ENCODE measurements at regions not wholly inside any gene's neighbourhood (a gene's known extent, or its start where the extent isn't known, plus 50 kb on each side); places are given as distances from the start of the nearest gene placed in this dataset.

DNA sequence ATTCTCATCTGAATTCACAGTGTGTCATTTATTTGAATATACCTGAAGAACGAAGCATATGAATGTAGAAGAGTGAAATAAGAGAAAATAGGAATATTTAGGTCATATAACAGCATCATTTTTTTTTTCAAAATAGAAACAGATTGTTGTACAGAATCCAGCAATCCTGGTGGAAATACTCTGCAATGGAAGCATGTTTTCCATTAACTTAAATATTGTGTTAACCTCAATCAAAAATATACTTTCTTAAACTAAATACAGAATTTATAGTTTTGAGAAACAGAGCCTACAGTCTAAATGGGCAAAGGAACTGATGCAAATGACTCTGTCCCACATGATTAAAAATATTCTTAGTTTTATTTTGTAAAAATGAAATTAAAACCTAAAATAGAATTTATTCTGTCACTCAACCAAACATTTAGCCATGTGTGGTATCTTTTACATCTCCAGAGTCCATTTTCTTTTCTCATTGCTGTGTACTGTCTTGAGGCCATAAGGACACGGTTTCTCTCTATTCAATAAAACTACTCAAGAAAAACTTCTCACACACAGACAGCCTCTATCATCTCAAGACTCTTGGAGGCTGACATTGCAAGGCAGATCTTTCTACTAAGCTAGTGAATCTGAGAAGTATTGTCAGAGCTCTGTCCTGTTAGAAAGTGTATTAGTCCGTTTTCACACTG, 322.6 kb downstream of the LTN1 start:
- H3K9me3 ChIP-seq (ENCODE audit: control insufficient read depth in 1 of 2, low read length in 2 of 2) = no peaks in the 10 kb centered on the region
- no peak overlapping the region for H3K4me3 ChIP-seq (ENCODE audit: low read depth in 1 of 2, low read length in 2 of 2)
- no peak overlapping the region for H3K27ac ChIP-seq (ENCODE audit: low read length)
- no peaks in the 10 kb centered on the region for H3K4me1 ChIP-seq (ENCODE audit: control insufficient read depth in 1 of 2, insufficient read depth in 2 of 2, low read length in 2 of 2)
- H3K27me3 ChIP-seq (ENCODE audit: low read depth, low read length) = no peaks in the 10 kb centered on the region
- no peaks in the 10 kb centered on the region for H3K36me3 ChIP-seq (ENCODE audit: control insufficient read depth in 1 of 2, insufficient read depth in 2 of 2, low read length in 2 of 2)

DNA sequence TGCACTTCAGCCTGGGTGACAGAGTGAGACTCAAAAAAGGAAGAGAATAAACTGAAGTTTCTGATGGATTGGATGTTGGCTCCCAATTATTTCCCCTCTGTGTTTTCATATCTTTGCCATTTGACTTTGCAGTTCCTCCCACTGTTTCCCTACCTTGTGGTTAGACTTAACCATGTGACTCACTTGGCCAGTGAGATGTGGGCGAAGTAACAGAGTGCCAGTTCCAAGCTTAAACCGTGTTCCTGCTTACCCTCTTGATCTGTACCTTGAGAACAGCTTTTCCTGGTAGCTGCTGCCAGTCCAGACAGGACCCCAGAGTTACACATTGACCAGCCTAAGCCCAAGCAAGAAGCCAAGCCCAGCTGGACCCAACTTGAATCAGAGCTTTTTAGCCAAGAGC, 323.4 kb downstream of the LTN1 start:
- Histone ChIP-seq H3K9me3 (ENCODE audit: control insufficient read depth in 1 of 2, low read length in 2 of 2) (no peaks in the 10 kb centered on the region), H3K27ac (ENCODE audit: low read length) (no peak overlapping the region), H3K27me3 (ENCODE audit: low read depth, low read length) (no peaks in the 10 kb centered on the region), H3K4me1 (ENCODE audit: control insufficient read depth in 1 of 2, insufficient read depth in 2 of 2, low read length in 2 of 2) (no peaks in the 10 kb centered on the region), H3K4me3 (ENCODE audit: low read depth in 1 of 2, low read length in 2 of 2) (no peak overlapping the region), H3K36me3 (ENCODE audit: control insufficient read depth in 1 of 2, insufficient read depth in 2 of 2, low read length in 2 of 2) (no peaks in the 10 kb centered on the region)

DNA sequence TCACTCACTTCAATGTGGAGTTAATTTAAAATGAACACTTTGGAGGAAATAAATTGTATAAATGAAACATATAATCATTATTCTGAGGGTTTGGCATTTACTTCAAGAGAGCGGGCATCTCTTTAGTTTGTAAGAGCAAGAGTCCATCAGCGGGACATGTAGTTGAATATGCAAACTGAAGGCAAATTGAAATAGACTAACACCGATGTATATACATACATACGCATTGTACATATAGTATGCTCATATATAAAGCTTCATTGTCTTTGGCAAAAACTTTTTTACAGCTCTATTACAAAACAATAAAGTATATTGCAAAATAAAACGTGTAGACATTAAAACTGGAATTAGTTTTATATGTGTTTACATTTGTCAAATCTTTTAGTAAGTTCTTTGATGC, 328.9 kb downstream of the LTN1 start:
- Histone ChIP-seq H3K4me3 (ENCODE audit: low read depth in 1 of 2, low read length in 2 of 2) (no peak overlapping the region), H3K27ac (ENCODE audit: low read length) (no peak overlapping the region), H3K27me3 (ENCODE audit: low read depth, low read length) (no peaks in the 10 kb centered on the region), H3K9me3 (ENCODE audit: control insufficient read depth in 1 of 2, low read length in 2 of 2) (no peaks in the 10 kb centered on the region), H3K36me3 (ENCODE audit: control insufficient read depth in 1 of 2, insufficient read depth in 2 of 2, low read length in 2 of 2) (no peaks in the 10 kb centered on the region), H3K4me1 (ENCODE audit: control insufficient read depth in 1 of 2, insufficient read depth in 2 of 2, low read length in 2 of 2) (no peaks in the 10 kb centered on the region)

DNA sequence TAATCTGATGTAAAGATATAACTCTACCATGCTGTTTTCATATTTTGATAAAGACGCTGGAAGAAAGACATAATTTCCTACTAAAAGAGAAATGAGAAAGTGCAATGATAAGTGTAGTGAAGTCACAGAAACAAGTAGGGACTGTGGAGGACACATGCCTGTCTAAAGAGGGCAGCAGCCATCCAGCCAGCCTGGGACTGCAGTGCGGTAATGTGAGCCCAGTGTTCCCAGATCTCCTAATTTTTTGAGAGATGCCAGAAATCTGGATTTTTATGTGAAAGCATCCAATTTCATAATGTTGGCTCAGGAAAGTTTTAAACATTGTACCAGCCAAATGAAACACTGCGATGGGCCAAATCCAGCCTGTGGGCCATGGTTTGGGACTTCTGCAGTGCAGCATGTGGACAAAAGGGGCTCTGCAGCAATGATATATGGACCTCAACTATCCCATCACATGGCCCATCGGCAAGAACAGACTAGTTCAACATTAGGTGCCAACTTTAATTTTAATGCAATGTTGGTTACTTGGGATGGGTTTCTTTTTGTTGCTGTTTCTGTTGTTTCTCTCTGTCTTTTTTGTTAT, 329.5 kb downstream of the LTN1 start:
- no peaks in the 10 kb centered on the region for H3K27me3 ChIP-seq (ENCODE audit: low read depth, low read length)
- H3K27ac ChIP-seq (ENCODE audit: low read length) = no peak overlapping the region
- H3K36me3 ChIP-seq (ENCODE audit: control insufficient read depth in 1 of 2, insufficient read depth in 2 of 2, low read length in 2 of 2) = no peaks in the 10 kb centered on the region
- no peaks in the 10 kb centered on the region for H3K4me1 ChIP-seq (ENCODE audit: control insufficient read depth in 1 of 2, insufficient read depth in 2 of 2, low read length in 2 of 2)
- no peak overlapping the region for H3K4me3 ChIP-seq (ENCODE audit: low read depth in 1 of 2, low read length in 2 of 2)
- no peaks in the 10 kb centered on the region for H3K9me3 ChIP-seq (ENCODE audit: control insufficient read depth in 1 of 2, low read length in 2 of 2)

DNA sequence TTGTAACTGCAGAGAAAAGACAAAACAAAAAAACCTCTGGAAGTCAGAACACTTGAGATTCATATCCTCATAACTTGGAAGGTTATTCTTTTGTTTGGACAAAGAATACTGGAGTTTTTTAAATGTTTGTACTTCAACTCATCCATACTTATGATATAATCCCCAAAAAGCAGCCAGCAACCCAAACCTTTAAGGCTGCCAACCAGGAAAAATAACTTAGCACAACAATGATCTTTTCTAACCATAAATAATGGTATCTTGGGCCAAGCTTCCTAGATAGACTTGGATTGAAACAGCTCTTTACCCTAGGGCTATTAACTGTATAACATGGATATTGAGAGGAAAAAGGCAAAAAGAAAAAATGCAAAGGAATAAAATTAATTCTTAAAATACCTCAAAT, 335.1 kb downstream of the LTN1 start:
- H3K4me1 ChIP-seq (ENCODE audit: control insufficient read depth in 1 of 2, insufficient read depth in 2 of 2, low read length in 2 of 2) = no peaks in the 10 kb centered on the region
- H3K36me3 ChIP-seq (ENCODE audit: control insufficient read depth in 1 of 2, insufficient read depth in 2 of 2, low read length in 2 of 2) = no peaks in the 10 kb centered on the region
- H3K27ac ChIP-seq (ENCODE audit: low read length) = no peak overlapping the region
- no peak overlapping the region for H3K4me3 ChIP-seq (ENCODE audit: low read depth in 1 of 2, low read length in 2 of 2)
- H3K27me3 ChIP-seq (ENCODE audit: low read depth, low read length) = no peaks in the 10 kb centered on the region
- H3K9me3 ChIP-seq (ENCODE audit: control insufficient read depth in 1 of 2, low read length in 2 of 2) = no peaks in the 10 kb centered on the region

DNA sequence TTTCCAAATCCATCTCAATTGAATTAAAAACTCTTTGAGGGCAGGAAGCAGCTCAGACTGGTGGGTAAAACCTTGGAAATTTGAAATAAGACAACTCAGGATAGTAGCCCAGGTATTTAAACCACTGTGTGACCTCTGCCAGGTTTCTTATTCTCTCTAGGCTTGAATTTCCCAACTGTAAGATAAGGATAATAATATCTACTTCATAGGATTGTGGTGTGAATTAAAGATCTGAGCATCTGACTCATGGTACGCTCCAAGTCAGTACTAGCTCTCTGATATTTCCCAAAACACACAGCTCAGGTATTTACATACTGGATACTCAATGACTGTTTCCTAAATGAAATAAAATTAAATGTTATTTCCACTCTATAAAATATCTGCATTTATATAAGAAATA, 337.2 kb downstream of the LTN1 start:
- Histone ChIP-seq H3K4me1 (ENCODE audit: control insufficient read depth in 1 of 2, insufficient read depth in 2 of 2, low read length in 2 of 2) (no peaks in the 10 kb centered on the region), H3K4me3 (ENCODE audit: low read depth in 1 of 2, low read length in 2 of 2) (no peak overlapping the region), H3K9me3 (ENCODE audit: control insufficient read depth in 1 of 2, low read length in 2 of 2) (no peaks in the 10 kb centered on the region), H3K36me3 (ENCODE audit: control insufficient read depth in 1 of 2, insufficient read depth in 2 of 2, low read length in 2 of 2) (no peaks in the 10 kb centered on the region), H3K27me3 (ENCODE audit: low read depth, low read length) (no peaks in the 10 kb centered on the region), H3K27ac (ENCODE audit: low read length) (no peak overlapping the region)

DNA sequence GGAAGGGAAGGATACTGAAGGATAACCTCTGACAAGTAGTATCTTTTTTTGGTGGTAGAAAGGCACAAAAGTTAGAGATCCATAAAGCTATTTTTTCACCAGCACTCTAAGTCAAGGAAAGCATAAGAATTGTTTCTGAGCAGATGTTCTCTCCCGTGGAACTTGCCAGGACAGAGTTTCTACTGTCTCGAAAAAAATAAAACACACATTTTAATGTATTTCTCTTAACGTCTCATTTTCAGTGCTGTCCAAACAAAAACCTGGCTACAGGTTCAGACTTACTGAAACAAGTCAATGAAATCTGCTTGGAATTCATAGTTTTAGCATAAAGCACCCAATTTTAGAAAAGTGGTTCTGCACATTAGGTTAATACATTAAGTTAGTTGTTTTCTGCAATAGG, 338.3 kb downstream of the LTN1 start:
- H3K27me3 ChIP-seq (ENCODE audit: low read depth, low read length) = no peaks in the 10 kb centered on the region
- no peaks in the 10 kb centered on the region for H3K4me1 ChIP-seq (ENCODE audit: control insufficient read depth in 1 of 2, insufficient read depth in 2 of 2, low read length in 2 of 2)
- H3K9me3 ChIP-seq (ENCODE audit: control insufficient read depth in 1 of 2, low read length in 2 of 2) = no peaks in the 10 kb centered on the region
- H3K36me3 ChIP-seq (ENCODE audit: control insufficient read depth in 1 of 2, insufficient read depth in 2 of 2, low read length in 2 of 2) = no peaks in the 10 kb centered on the region
- H3K4me3 ChIP-seq (ENCODE audit: low read depth in 1 of 2, low read length in 2 of 2) = no peak overlapping the region
- no peak overlapping the region for H3K27ac ChIP-seq (ENCODE audit: low read length)

DNA sequence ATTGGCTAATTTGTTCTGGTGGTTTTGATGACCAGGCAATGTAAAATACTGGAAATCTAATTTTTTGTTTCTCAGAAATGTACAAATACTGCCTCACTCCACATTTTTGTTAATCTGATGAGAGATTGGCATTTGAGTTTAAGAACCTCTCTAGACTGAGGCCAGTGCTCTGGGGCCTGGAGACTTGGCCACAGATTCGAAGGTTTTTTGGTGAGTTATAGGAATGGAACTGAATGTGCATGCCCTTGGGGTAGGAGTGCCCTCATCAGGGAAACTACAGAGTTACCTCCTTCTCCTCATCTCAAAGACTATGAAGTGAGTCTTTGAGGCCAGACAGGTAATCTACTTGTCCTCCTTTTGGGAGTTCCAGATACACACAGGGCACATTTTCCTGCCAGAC, 347.9 kb downstream of the LTN1 start:
- H3K27me3 ChIP-seq (ENCODE audit: low read depth, low read length) = no peaks in the 10 kb centered on the region
- no peak overlapping the region for H3K4me3 ChIP-seq (ENCODE audit: low read depth in 1 of 2, low read length in 2 of 2)
- no peak overlapping the region for H3K27ac ChIP-seq (ENCODE audit: low read length)
- no peaks in the 10 kb centered on the region for H3K36me3 ChIP-seq (ENCODE audit: control insufficient read depth in 1 of 2, insufficient read depth in 2 of 2, low read length in 2 of 2)
- no peaks in the 10 kb centered on the region for H3K9me3 ChIP-seq (ENCODE audit: control insufficient read depth in 1 of 2, low read length in 2 of 2)
- H3K4me1 ChIP-seq (ENCODE audit: control insufficient read depth in 1 of 2, insufficient read depth in 2 of 2, low read length in 2 of 2) = no peaks in the 10 kb centered on the region

DNA sequence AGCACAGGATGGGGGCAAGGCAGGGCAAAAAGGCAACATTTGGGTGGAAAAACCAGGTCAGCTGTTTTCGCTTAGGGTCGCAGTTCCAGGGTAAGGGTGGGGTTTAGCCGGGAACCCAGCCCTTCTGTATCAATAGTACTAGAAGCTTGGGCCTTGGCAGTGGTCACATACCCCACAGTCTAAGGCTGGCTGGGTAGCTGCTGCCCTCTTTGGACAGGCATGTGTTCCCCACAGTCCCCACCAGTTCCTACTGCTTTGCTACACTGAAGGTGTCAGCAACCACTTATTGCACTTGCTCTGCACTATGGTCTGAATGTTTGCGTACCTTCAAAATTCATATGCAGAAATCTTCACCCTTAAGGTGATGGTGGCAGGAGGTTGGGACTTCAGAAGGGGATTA, 349.8 kb downstream of the LTN1 start:
- H3K4me1 ChIP-seq (ENCODE audit: control insufficient read depth in 1 of 2, insufficient read depth in 2 of 2, low read length in 2 of 2) = no peaks in the 10 kb centered on the region
- H3K27me3 ChIP-seq (ENCODE audit: low read depth, low read length) = no peaks in the 10 kb centered on the region
- no peak overlapping the region for H3K27ac ChIP-seq (ENCODE audit: low read length)
- no peaks in the 10 kb centered on the region for H3K9me3 ChIP-seq (ENCODE audit: control insufficient read depth in 1 of 2, low read length in 2 of 2)
- H3K4me3 ChIP-seq (ENCODE audit: low read depth in 1 of 2, low read length in 2 of 2) = no peak overlapping the region
- no peaks in the 10 kb centered on the region for H3K36me3 ChIP-seq (ENCODE audit: control insufficient read depth in 1 of 2, insufficient read depth in 2 of 2, low read length in 2 of 2)

DNA sequence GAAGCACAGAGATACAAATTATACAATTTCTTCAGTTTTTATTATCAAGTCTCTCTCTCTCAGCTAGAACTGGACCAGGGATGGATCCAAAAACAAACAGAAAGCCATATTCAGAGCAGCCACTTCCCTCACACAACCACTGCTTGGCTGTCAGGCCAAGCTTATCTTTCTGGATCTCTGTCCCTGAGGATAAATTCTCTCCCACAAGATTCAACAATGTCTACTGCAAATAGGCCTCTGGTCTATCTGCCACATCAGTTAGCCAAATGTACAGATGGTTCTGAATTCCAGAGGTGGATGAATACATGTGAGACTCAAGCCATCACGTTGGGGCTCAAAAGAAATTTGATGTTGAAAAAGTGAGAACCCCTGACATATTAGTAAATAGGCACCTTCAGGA, 350.9 kb downstream of the LTN1 start:
- Histone ChIP-seq H3K27ac (ENCODE audit: low read length) (no peak overlapping the region), H3K4me1 (ENCODE audit: control insufficient read depth in 1 of 2, insufficient read depth in 2 of 2, low read length in 2 of 2) (no peaks in the 10 kb centered on the region), H3K27me3 (ENCODE audit: low read depth, low read length) (no peaks in the 10 kb centered on the region), H3K36me3 (ENCODE audit: control insufficient read depth in 1 of 2, insufficient read depth in 2 of 2, low read length in 2 of 2) (no peaks in the 10 kb centered on the region), H3K4me3 (ENCODE audit: low read depth in 1 of 2, low read length in 2 of 2) (no peak overlapping the region), H3K9me3 (ENCODE audit: control insufficient read depth in 1 of 2, low read length in 2 of 2) (no peaks in the 10 kb centered on the region)

DNA sequence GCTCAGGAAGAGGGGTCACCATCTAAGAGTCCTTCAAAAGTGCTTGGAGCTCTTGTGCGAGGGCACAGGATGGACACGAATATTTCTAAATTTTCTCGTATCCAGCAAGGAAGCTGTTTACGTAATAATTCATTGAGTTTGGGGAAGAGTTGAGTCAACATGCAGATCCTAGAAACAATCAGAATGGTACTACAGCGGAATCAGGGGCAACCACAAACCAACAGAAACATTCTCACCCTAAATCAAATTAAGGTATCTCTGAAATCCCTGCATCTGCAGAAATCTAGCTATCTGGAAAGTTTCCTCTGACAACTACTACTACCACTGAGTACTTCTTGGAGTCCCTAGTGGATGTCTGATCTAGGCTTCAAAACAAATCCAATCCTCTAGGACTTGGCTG, 352.4 kb downstream of the LTN1 start:
- Histone ChIP-seq H3K27me3 (ENCODE audit: low read depth, low read length) (no peaks in the 10 kb centered on the region), H3K4me1 (ENCODE audit: control insufficient read depth in 1 of 2, insufficient read depth in 2 of 2, low read length in 2 of 2) (no peaks in the 10 kb centered on the region), H3K9me3 (ENCODE audit: control insufficient read depth in 1 of 2, low read length in 2 of 2) (no peaks in the 10 kb centered on the region), H3K27ac (ENCODE audit: low read length) (no peak overlapping the region), H3K36me3 (ENCODE audit: control insufficient read depth in 1 of 2, insufficient read depth in 2 of 2, low read length in 2 of 2) (no peaks in the 10 kb centered on the region), H3K4me3 (ENCODE audit: low read depth in 1 of 2, low read length in 2 of 2) (no peak overlapping the region)

DNA sequence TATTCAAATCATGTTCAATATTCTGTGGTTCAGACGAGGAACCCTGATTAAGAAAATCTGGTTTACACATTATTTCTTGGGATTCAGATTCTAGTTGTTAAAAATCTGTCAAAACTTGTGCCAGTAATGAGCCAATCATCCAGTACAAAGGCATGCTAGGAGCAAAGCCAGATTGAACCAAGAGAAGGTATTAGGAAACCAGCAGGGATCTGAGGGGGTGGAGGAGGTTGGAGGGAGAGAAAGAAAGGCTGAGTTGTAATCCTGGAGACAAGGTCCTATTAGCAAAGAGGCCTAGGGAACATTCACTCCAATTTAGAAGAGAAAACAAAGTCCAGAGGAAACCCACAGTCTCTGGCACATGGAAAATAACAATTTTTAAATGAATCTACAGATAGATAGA, 352.9 kb downstream of the LTN1 start:
- Histone ChIP-seq H3K4me1 (ENCODE audit: control insufficient read depth in 1 of 2, insufficient read depth in 2 of 2, low read length in 2 of 2) (no peaks in the 10 kb centered on the region), H3K27me3 (ENCODE audit: low read depth, low read length) (no peaks in the 10 kb centered on the region), H3K36me3 (ENCODE audit: control insufficient read depth in 1 of 2, insufficient read depth in 2 of 2, low read length in 2 of 2) (no peaks in the 10 kb centered on the region), H3K9me3 (ENCODE audit: control insufficient read depth in 1 of 2, low read length in 2 of 2) (no peaks in the 10 kb centered on the region), H3K4me3 (ENCODE audit: low read depth in 1 of 2, low read length in 2 of 2) (no peak overlapping the region), H3K27ac (ENCODE audit: low read length) (no peak overlapping the region)

Measured in muscle layer of duodenum (tissue), 2 donors.